ENCODE measurements at regions not wholly inside any gene's neighbourhood (a gene's known extent, or its start where the extent isn't known, plus 50 kb on each side); places are given as distances from the start of the nearest gene placed in this dataset.

- 44% methylated on average over 3 of the region's 3 CpGs for whole genome bisulfite sequencing (ENCODE audit: low lambda C conversion rate)
- in situ Hi-C loops (cut with HindIII; ENCODE audit: extremely low pct_ligation_motif_present, low pct_unique_long_range_greater_than_20kb) (no loop called here), intact Hi-C loops (cut with micrococcal nuclease; ENCODE audit: unreplicated experiment) (loop anchor here (2.0 to 10.0 kb wide), 5 partner anchors 116 to 550 kb away; partner anchors contain the start of gene AHR)
- DNase-seq (ENCODE audit: low spot score), result peak; percentile 58
- no peak overlapping the region for H3K4me3 ChIP-seq (replicated peaks in 1 of 3; ENCODE audit: insufficient read depth in 1 of 3, low read depth in 2 of 3, low read length in 3 of 3)
- CTCF ChIA-PET (ENCODE audit: low intra/inter-chr PET ratio, low total read pairs), result interaction anchor here (2.9 kb wide), 1 partner anchor 319 kb away, joined by 13 read pairs; no protein-coding TSS in a partner anchor
- no peak overlapping the region for H3K27ac ChIP-seq (ENCODE audit: extremely low read length, insufficient read depth, low read length)
- POLR2A ChIA-PET, result interaction anchor here (0.7 to 1.0 kb wide), 2 partner anchors 318 to 344 kb away, joined by 3 read pairs; no protein-coding TSS in a partner anchor
- no peak overlapping the region for H2AFZ ChIP-seq (ENCODE audit: low read length)
- no peaks in the 10 kb centered on the region for H3K9me3 ChIP-seq (ENCODE audit: low read length)
- no peaks in the 10 kb centered on the region for H3K27me3 ChIP-seq (ENCODE audit: control insufficient read depth in 1 of 2, insufficient read depth in 2 of 2, low read length in 2 of 2)
- H3K4me2 ChIP-seq (ENCODE audit: low read depth, low read length), result no peak overlapping the region
- H3K36me3 ChIP-seq (replicated peaks in 1 of 2; ENCODE audit: control insufficient read depth in 1 of 2, insufficient read depth in 2 of 2, low read length in 2 of 2), result no peaks in the 10 kb centered on the region
- BruUV-seq (replicated peaks), result no TSS peak
- H4K20me1 ChIP-seq (ENCODE audit: insufficient read depth, low read length), result no peaks in the 10 kb centered on the region
- ATAC-seq, result no peak
- FAIRE-seq, result peak; percentile 36
- H3K9ac ChIP-seq (ENCODE audit: insufficient read depth, low read depth, low read length), result no peak overlapping the region
- H3K4me1 ChIP-seq (ENCODE audit: insufficient read depth, low read length), result peaks cover 54% of the 10 kb centered on the region
- no peaks in the 10 kb centered on the region for H3K79me2 ChIP-seq (ENCODE audit: insufficient read depth, low read length)
- no peak for TF ChIP-seq TEAD3 (CRISPR knock-in tag; optimal IDR thresholded peaks at IDR 0.05; ENCODE audit: borderline replicate concordance)
- no peak for TF ChIP-seq HHEX (CRISPR knock-in tag; IDR thresholded peaks at IDR 0.05)
- TF ChIP-seq ZNF143 (CRISPR knock-in tag; IDR thresholded peaks at IDR 0.05), result no peak
- TF ChIP-seq SALL2 (CRISPR knock-in tag; IDR thresholded peaks at IDR 0.05), result no peak
- TF ChIP-seq, protein P1, sequence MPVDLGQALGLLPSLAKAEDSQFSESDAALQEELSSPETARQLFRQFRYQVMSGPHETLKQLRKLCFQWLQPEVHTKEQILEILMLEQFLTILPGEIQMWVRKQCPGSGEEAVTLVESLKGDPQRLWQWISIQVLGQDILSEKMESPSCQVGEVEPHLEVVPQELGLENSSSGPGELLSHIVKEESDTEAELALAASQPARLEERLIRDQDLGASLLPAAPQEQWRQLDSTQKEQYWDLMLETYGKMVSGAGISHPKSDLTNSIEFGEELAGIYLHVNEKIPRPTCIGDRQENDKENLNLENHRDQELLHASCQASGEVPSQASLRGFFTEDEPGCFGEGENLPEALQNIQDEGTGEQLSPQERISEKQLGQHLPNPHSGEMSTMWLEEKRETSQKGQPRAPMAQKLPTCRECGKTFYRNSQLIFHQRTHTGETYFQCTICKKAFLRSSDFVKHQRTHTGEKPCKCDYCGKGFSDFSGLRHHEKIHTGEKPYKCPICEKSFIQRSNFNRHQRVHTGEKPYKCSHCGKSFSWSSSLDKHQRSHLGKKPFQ (CRISPR knock-in tag; IDR thresholded peaks at IDR 0.05; ENCODE audit: insufficient replicate concordance), result no peak
- no peak for TF ChIP-seq GABPA (IDR thresholded peaks at IDR 0.05; ENCODE audit: low read depth, low read length)
- TF ChIP-seq GABPA (CRISPR knock-in tag; IDR thresholded peaks at IDR 0.05; ENCODE audit: low read depth), result no peak
- TF ChIP-seq SMC3 (IDR thresholded peaks at IDR 0.05; ENCODE audit: low read length), result peak; percentile 98
- TF ChIP-seq KDM5A (IDR thresholded peaks at IDR 0.05; ENCODE audit: borderline replicate concordance, low read length), result peak; percentile 42; the same call in 1 of the 2 replicates
- TF ChIP-seq ZNF777 (CRISPR knock-in tag; IDR thresholded peaks at IDR 0.05), result no peak
- no peak for TF ChIP-seq TEAD2 (CRISPR knock-in tag; IDR thresholded peaks at IDR 0.05)
- TF ChIP-seq KLF16 (CRISPR knock-in tag; IDR thresholded peaks at IDR 0.05), result 0 out of 4 replicates have a peak, but pooled peaks of 1 of the 2 experiments have one; percentile 32
- TF ChIP-seq CTCF (CRISPR knock-in tag; IDR thresholded peaks at IDR 0.05), result peak; percentile 78
- no peak for TF ChIP-seq HNRNPH1 (optimal IDR thresholded peaks at IDR 0.05; ENCODE audit: low read depth, low read length)
- no peak for TF ChIP-seq ZNF17 (CRISPR knock-in tag; IDR thresholded peaks at IDR 0.05)
- TF ChIP-seq, protein P2, sequence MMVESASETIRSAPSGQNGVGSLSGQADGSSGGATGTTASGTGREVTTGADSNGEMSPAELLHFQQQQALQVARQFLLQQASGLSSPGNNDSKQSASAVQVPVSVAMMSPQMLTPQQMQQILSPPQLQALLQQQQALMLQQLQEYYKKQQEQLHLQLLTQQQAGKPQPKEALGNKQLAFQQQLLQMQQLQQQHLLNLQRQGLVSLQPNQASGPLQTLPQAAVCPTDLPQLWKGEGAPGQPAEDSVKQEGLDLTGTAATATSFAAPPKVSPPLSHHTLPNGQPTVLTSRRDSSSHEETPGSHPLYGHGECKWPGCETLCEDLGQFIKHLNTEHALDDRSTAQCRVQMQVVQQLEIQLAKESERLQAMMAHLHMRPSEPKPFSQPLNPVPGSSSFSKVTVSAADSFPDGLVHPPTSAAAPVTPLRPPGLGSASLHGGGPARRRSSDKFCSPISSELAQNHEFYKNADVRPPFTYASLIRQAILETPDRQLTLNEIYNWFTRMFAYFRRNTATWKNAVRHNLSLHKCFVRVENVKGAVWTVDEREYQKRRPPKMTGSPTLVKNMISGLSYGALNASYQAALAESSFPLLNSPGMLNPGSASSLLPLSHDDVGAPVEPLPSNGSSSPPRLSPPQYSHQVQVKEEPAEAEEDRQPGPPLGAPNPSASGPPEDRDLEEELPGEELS (CRISPR knock-in tag; IDR thresholded peaks at IDR 0.05), result no peak
- no peak for TF ChIP-seq MTF1 (CRISPR knock-in tag; IDR thresholded peaks at IDR 0.05)
- TF ChIP-seq ZNF788 (CRISPR knock-in tag; IDR thresholded peaks at IDR 0.05; ENCODE audit: borderline replicate concordance), result no peak
Measured at GRCh38 chr7:16982640-16983350, 101.0 kb upstream of the AGR3 start.

Data from HepG2 (cell line).